ENCODE measurements at regions not wholly inside any gene's neighbourhood (a gene's known extent, or its start where the extent isn't known, plus 50 kb on each side); places are given as distances from the start of the nearest gene placed in this dataset.

- intact Hi-C loops (cut with micrococcal nuclease) = no loop called here
- no peak overlapping the region for H3K27ac Mint-ChIP-seq
- H3K27me3 Mint-ChIP-seq (ENCODE audit: low read depth) = peaks cover 6% of the 10 kb centered on the region
- H3K4me1 Mint-ChIP-seq (ENCODE audit: low read depth) = peaks cover 13% of the 10 kb centered on the region
- DNase-seq (ENCODE audit: low spot score) = no peak
- no peaks in the 10 kb centered on the region for H3K36me3 Mint-ChIP-seq (ENCODE audit: low read depth)
- no peak overlapping the region for H3K4me3 Mint-ChIP-seq (ENCODE audit: low read depth)
- no peaks in the 10 kb centered on the region for H3K9me3 Mint-ChIP-seq
Measured at GRCh38 chr10:129110780-129111179, 356.3 kb upstream of the MGMT start.

- Mint-ChIP-seq H3K4me3 (ENCODE audit: low read depth) (no peak overlapping the region), H3K27ac (no peak overlapping the region), H3K4me1 (ENCODE audit: low read depth) (peaks cover 3% of the 10 kb centered on the region), H3K9me3 (no peaks in the 10 kb centered on the region), H3K27me3 (ENCODE audit: low read depth) (peaks cover 8% of the 10 kb centered on the region), H3K36me3 (ENCODE audit: low read depth) (no peaks in the 10 kb centered on the region)
- intact Hi-C loops (cut with micrococcal nuclease) = no loop called here
- DNase-seq (ENCODE audit: low spot score) = no peak
Measured at GRCh38 chr10:129111922-129112321, 355.1 kb upstream of the MGMT start.

DNA sequence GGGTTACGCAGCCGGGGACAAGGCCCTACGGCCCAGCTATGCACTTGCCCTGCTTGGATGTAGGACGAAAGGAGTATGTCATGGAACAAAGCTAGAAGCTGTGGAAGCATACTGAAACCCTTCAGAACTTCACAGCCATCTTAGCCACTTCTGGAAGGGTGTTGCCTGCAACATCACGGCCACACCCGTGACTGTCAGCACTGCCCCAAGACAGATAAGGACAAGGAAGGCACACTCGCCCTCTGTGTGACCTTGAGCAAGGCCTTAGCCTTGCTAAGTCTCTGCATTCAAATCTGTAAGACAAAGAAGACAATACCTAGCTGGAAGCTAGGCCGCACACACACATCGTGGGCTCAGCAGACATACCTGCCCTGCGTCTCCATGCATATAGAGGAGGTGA, 352.5 kb upstream of the MGMT start:
- Mint-ChIP-seq H3K36me3 (ENCODE audit: low read depth) (no peaks in the 10 kb centered on the region), H3K27ac (no peak overlapping the region), H3K4me1 (ENCODE audit: low read depth) (no peaks in the 10 kb centered on the region), H3K4me3 (ENCODE audit: low read depth) (no peak overlapping the region), H3K9me3 (no peaks in the 10 kb centered on the region), H3K27me3 (ENCODE audit: low read depth) (peaks cover 4% of the 10 kb centered on the region)
- DNase-seq (ENCODE audit: low spot score) = no peak
- intact Hi-C loops (cut with micrococcal nuclease) = no loop called here

GRCh38 chr10:129116371-129116770, 350.7 kb upstream of the MGMT start:
- no peak overlapping the region for H3K4me3 Mint-ChIP-seq (ENCODE audit: low read depth)
- peaks cover 4% of the 10 kb centered on the region for H3K4me1 Mint-ChIP-seq (ENCODE audit: low read depth)
- intact Hi-C loops (cut with micrococcal nuclease) = no loop called here

DNA sequence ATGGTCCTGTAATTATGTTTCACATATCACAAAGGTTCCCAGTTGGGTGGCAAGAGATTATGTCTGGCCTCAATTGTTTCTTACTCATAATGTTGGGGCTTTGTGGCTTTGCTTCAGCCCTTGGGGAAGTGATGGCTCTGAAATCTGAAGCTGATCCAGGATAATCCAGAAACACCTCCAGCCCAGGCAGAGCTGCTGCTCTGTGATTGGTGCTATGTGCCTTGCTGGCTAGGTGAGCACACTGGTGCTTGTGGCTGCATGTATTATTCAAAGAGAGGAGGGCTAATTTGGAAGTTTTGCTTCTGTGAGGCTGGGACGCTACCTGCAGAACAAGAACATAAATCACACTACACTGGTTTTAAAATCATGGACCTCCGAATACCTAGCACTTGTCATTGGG, 346.6 kb upstream of the MGMT start:
- peaks cover 12% of the 10 kb centered on the region for H3K27me3 Mint-ChIP-seq (ENCODE audit: low read depth)
- no peaks in the 10 kb centered on the region for H3K36me3 Mint-ChIP-seq (ENCODE audit: low read depth)
- no peak for DNase-seq (ENCODE audit: low spot score)
- intact Hi-C loops (cut with micrococcal nuclease) = no loop called here
- H3K4me3 Mint-ChIP-seq (ENCODE audit: low read depth) = no peak overlapping the region
- H3K27ac Mint-ChIP-seq = no peak overlapping the region
- no peaks in the 10 kb centered on the region for H3K9me3 Mint-ChIP-seq
- H3K4me1 Mint-ChIP-seq (ENCODE audit: low read depth) = peaks cover 9% of the 10 kb centered on the region

More at GRCh38 chr10:129116371-129116770, 350.7 kb upstream of the MGMT start:
- H3K36me3 Mint-ChIP-seq (ENCODE audit: low read depth) = no peaks in the 10 kb centered on the region
- H3K9me3 Mint-ChIP-seq = no peaks in the 10 kb centered on the region
- no peak for DNase-seq (ENCODE audit: low spot score)
- H3K27me3 Mint-ChIP-seq (ENCODE audit: low read depth) = peaks cover 6% of the 10 kb centered on the region
- H3K27ac Mint-ChIP-seq = no peak overlapping the region

GRCh38 chr10:129122846-129123245, 344.2 kb upstream of the MGMT start:
- peaks cover 9% of the 10 kb centered on the region for H3K4me1 Mint-ChIP-seq (ENCODE audit: low read depth)
- H3K27me3 Mint-ChIP-seq (ENCODE audit: low read depth) = peaks cover 14% of the 10 kb centered on the region
- H3K9me3 Mint-ChIP-seq = no peaks in the 10 kb centered on the region
- H3K36me3 Mint-ChIP-seq (ENCODE audit: low read depth) = no peaks in the 10 kb centered on the region
- H3K27ac Mint-ChIP-seq = no peak overlapping the region
- H3K4me3 Mint-ChIP-seq (ENCODE audit: low read depth) = no peak overlapping the region
- intact Hi-C loops (cut with micrococcal nuclease) = no loop called here
- no peak for DNase-seq (ENCODE audit: low spot score)

DNA sequence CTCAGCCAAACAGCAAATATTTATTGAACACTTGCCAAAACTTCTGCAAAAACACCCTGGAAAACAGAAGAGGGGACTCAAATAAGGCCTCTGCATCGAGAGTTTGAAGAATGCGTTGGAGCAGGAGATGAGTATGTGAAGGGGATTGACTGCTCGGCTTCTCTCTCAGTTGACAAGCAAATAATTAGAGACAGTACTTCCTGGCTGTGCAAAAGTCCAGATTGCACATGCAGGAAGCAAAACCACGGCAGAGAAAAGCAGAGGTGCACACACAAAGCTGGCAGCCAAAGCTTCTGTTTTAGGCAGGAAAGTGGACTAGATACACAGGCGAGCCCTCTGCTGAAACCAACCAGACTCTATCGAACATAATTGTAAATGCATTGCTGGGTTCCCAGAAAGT, 343.6 kb upstream of the MGMT start:
- no peak for DNase-seq (ENCODE audit: low spot score)
- Mint-ChIP-seq H3K4me1 (ENCODE audit: low read depth) (peaks cover 9% of the 10 kb centered on the region), H3K27ac (no peak overlapping the region), H3K4me3 (ENCODE audit: low read depth) (no peak overlapping the region), H3K36me3 (ENCODE audit: low read depth) (no peaks in the 10 kb centered on the region), H3K9me3 (no peaks in the 10 kb centered on the region), H3K27me3 (ENCODE audit: low read depth) (peaks cover 16% of the 10 kb centered on the region)
- intact Hi-C loops (cut with micrococcal nuclease) = no loop called here

- Mint-ChIP-seq H3K27ac (no peak overlapping the region), H3K4me1 (ENCODE audit: low read depth) (peaks cover 5% of the 10 kb centered on the region), H3K4me3 (ENCODE audit: low read depth) (no peak overlapping the region), H3K36me3 (ENCODE audit: low read depth) (no peaks in the 10 kb centered on the region), H3K27me3 (ENCODE audit: low read depth) (peaks cover 14% of the 10 kb centered on the region), H3K9me3 (no peaks in the 10 kb centered on the region)
- no peak for DNase-seq (ENCODE audit: low spot score)
- intact Hi-C loops (cut with micrococcal nuclease) = no loop called here
Measured at GRCh38 chr10:129126982-129127381, 340.1 kb upstream of the MGMT start.

- H3K36me3 Mint-ChIP-seq (ENCODE audit: low read depth) = no peaks in the 10 kb centered on the region
- DNase-seq (ENCODE audit: low spot score) = no peak
- intact Hi-C loops (cut with micrococcal nuclease) = no loop called here
Measured at GRCh38 chr10:129131457-129132132, 335.4 kb upstream of the MGMT start.

GRCh38 chr10:129133856-129134255, 333.2 kb upstream of the MGMT start:
- Mint-ChIP-seq H3K27ac (no peak overlapping the region), H3K36me3 (ENCODE audit: low read depth) (no peaks in the 10 kb centered on the region), H3K4me1 (ENCODE audit: low read depth) (no peaks in the 10 kb centered on the region), H3K9me3 (no peaks in the 10 kb centered on the region), H3K4me3 (ENCODE audit: low read depth) (no peak overlapping the region), H3K27me3 (ENCODE audit: low read depth) (peaks cover 11% of the 10 kb centered on the region)
- DNase-seq (ENCODE audit: low spot score) = no peak
- intact Hi-C loops (cut with micrococcal nuclease) = no loop called here

More at GRCh38 chr10:129131457-129132132, 335.4 kb upstream of the MGMT start:
- Mint-ChIP-seq H3K9me3 (no peaks in the 10 kb centered on the region), H3K27ac (no peak overlapping the region), H3K27me3 (ENCODE audit: low read depth) (peaks cover 6% of the 10 kb centered on the region), H3K4me1 (ENCODE audit: low read depth) (no peaks in the 10 kb centered on the region), H3K4me3 (ENCODE audit: low read depth) (no peak overlapping the region)

DNA sequence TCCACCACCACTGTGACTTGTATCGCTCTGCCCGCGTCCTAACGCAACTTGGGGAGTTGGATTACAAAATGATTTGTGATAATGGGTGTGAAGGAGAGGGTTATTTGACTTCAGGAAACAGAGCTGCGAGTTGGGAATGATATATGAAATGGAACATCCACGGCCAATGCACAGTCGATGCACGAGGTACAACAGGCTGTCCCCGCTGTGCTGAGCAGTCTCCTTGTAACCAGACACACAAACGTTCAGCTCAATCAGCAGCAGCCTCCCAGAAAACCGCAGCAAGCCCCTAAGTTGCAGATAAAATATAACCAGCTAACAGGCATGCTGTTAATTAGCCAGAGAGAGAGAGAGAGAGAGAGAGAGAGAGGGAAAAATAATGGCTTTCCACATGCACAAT, 332.7 kb upstream of the MGMT start:
- H3K9me3 Mint-ChIP-seq = no peaks in the 10 kb centered on the region
- H3K36me3 Mint-ChIP-seq (ENCODE audit: low read depth) = no peaks in the 10 kb centered on the region
- H3K27ac Mint-ChIP-seq = no peak overlapping the region
- no peaks in the 10 kb centered on the region for H3K4me1 Mint-ChIP-seq (ENCODE audit: low read depth)
- H3K4me3 Mint-ChIP-seq (ENCODE audit: low read depth) = no peak overlapping the region
- H3K27me3 Mint-ChIP-seq (ENCODE audit: low read depth) = peaks cover 12% of the 10 kb centered on the region
- intact Hi-C loops (cut with micrococcal nuclease) = no loop called here
- DNase-seq (ENCODE audit: low spot score) = no peak

- intact Hi-C loops (cut with micrococcal nuclease) = no loop called here
- peaks cover 3% of the 10 kb centered on the region for H3K4me1 Mint-ChIP-seq (ENCODE audit: low read depth)
- no peaks in the 10 kb centered on the region for H3K36me3 Mint-ChIP-seq (ENCODE audit: low read depth)
- H3K27me3 Mint-ChIP-seq (ENCODE audit: low read depth) = peaks cover 22% of the 10 kb centered on the region
- no peak overlapping the region for H3K4me3 Mint-ChIP-seq (ENCODE audit: low read depth)
- H3K27ac Mint-ChIP-seq = no peak overlapping the region
- DNase-seq (ENCODE audit: low spot score) = no peak
- H3K9me3 Mint-ChIP-seq = no peaks in the 10 kb centered on the region
Measured at GRCh38 chr10:129135624-129136023, 331.4 kb upstream of the MGMT start.

GRCh38 chr10:129136074-129136473, 331.0 kb upstream of the MGMT start:
- intact Hi-C loops (cut with micrococcal nuclease) = no loop called here
- no peaks in the 10 kb centered on the region for H3K9me3 Mint-ChIP-seq
- H3K4me3 Mint-ChIP-seq (ENCODE audit: low read depth) = no peak overlapping the region
- H3K36me3 Mint-ChIP-seq (ENCODE audit: low read depth) = no peaks in the 10 kb centered on the region
- H3K27ac Mint-ChIP-seq = no peak overlapping the region
- H3K4me1 Mint-ChIP-seq (ENCODE audit: low read depth) = peaks cover 7% of the 10 kb centered on the region
- peaks cover 22% of the 10 kb centered on the region for H3K27me3 Mint-ChIP-seq (ENCODE audit: low read depth)
- DNase-seq (ENCODE audit: low spot score) = no peak

DNA sequence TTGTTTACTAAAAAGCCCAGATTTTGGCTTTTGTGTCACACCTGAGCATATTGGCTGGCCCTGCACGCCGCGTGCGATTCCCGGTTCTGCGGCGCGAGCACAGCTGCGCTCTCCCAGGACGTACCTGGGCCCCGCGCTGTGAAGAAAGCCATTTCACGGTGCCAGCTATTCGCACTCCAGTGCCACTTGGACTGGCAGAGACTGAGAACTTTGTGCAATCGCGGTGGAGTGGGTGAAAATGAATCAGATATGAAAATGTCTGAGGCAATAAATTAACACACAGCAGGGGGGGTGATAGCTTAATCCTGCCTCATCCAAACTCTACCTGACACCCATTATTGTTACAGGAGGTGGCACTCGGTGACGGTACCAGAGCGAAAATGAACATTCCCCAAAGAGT, 330.1 kb upstream of the MGMT start:
- intact Hi-C loops (cut with micrococcal nuclease) = no loop called here
- H3K9me3 Mint-ChIP-seq = no peaks in the 10 kb centered on the region
- DNase-seq (ENCODE audit: low spot score) = no peak

More for the DNA sequence above, 330.1 kb upstream of the MGMT start:
- Mint-ChIP-seq H3K4me3 (ENCODE audit: low read depth) (no peak overlapping the region), H3K4me1 (ENCODE audit: low read depth) (peaks cover 11% of the 10 kb centered on the region), H3K27me3 (ENCODE audit: low read depth) (peaks cover 30% of the 10 kb centered on the region), H3K36me3 (ENCODE audit: low read depth) (no peaks in the 10 kb centered on the region), H3K27ac (no peak overlapping the region)

Data from activated T-helper 2 cell treated with anti-CD3 and anti-CD28 coated beads, Interferon-gamma antibody, Interleukin-2, Interleukin-4, amounts not matched to agents 10 μg/mL and 5 μg/mL and 100 μg/mL, durations not matched to agents 14 hours and 24 hours and 36 hours (primary cell).